ENCODE measurements at regions not wholly inside any gene's neighbourhood (a gene's known extent, or its start where the extent isn't known, plus 50 kb on each side); places are given as distances from the start of the nearest gene placed in this dataset.

- TF ChIP-seq, protein P1, sequence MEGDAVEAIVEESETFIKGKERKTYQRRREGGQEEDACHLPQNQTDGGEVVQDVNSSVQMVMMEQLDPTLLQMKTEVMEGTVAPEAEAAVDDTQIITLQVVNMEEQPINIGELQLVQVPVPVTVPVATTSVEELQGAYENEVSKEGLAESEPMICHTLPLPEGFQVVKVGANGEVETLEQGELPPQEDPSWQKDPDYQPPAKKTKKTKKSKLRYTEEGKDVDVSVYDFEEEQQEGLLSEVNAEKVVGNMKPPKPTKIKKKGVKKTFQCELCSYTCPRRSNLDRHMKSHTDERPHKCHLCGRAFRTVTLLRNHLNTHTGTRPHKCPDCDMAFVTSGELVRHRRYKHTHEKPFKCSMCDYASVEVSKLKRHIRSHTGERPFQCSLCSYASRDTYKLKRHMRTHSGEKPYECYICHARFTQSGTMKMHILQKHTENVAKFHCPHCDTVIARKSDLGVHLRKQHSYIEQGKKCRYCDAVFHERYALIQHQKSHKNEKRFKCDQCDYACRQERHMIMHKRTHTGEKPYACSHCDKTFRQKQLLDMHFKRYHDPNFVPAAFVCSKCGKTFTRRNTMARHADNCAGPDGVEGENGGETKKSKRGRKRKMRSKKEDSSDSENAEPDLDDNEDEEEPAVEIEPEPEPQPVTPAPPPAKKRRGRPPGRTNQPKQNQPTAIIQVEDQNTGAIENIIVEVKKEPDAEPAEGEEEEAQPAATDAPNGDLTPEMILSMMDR (IDR thresholded peaks at IDR 0.05; ENCODE audit: low read length) = no peak
- no peak for TF ChIP-seq EZH2 (IDR thresholded peaks at IDR 0.05; ENCODE audit: borderline replicate concordance, low read length)
Observed at GRCh38 chr14:82642425-82642824, 1108.8 kb upstream of the SEL1L start.
